HG03442 (cell line): ENCODE measurements at regions not wholly inside any gene's neighbourhood (a gene's known extent, or its start where the extent isn't known, plus 50 kb on each side); places are given as distances from the start of the nearest gene placed in this dataset.

Source experiments
- ATAC-seq: cut with Tn5 transposase; IDR thresholded peaks from one replicate; pipeline ENCODE4 v1.9.1; 2021; ENCODE audit warnings: mild to moderate bottlenecking, moderate library complexity; ENCODE audit not compliant: unreplicated experiment

DNA sequence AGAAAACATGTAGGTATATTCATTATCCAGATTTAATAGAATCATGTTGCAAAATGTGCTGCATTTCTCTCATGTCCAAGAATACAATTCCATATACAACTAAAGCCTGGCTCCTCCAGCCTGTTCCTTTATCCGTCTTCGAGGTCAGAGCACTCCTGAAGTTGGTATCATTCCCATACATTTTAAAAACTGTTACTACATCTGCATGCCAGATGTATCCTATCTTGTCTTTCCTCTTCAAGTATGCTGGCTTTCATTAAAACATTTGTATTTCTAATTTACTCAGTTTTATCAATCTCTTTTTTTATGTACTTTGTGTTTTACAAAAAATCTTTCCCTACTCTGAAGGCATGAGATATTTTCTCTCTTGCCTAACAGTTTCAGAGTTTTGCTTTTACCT, 536.6 kb upstream of the USP24 start:
- ATAC-seq, result no peak

DNA sequence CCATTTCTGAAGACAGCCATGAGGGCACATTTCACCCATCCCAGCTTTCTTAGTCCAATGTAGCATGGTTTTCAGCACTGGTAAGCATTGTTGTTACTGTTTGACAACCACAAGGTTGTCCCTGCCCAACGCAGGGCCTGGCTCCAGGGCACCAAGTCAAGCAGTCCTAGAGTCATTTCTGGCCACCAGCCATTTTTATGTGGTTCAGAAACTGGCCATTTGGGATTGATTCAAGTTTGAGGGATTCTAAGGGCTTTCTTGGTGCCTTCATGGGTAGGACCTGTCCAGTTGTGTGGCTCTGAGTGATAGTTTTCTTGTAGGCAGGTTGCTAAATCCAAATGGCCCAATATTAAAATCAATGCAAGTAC, 535.4 kb upstream of the USP24 start:
- ATAC-seq, result no peak

DNA sequence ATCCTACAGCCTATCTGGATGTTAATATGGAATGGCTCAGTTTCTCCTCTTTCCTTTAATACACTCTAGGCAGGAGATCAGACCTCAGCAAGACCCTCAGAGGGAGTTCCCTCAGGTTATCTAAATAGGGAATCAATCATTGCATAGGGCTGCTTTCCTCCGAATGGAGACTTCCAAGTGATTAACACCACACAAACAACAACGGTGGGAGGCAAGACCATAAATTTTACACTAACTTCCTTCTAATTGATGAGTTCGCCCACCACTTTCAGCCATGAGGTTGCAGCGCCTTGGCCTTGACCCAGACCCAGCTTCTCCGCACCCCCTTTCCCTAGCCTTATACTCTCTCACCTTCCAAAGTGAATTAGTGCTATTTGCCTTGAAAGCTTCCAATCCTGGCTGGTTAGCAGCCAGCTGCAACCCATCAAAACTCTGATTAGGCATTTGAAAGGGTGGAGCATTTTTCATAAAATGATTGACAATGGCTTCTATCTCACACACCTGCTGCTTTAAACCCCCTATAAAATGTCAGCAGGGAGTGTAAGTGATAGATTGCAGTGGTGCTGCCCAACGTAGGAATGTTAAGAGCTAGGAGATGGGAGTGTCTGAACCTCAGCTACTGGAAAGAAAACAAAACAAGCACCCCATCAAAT, 534.9 kb upstream of the USP24 start:
- no peak for ATAC-seq

DNA sequence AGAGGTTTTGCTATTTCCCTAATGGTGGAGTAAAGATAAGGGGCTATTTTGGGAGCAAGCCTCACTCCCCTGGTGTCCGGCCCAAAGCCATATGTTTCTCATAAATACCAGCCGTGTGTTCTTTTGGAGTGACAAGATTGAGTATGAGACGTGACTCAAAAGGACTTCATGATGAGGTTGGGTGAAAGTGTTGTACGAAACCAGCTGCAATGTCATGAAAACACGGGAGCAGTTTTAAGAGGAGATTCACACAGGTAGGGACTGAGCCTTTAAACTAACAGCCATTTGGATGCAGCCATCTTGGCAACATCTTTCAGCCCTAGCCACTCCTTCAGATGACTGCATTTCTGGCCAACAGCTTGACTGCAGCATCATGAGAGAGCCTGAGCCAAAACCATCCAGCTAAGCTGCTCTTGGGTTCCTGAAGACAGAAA, 532.3 kb upstream of the USP24 start:
- no peak for ATAC-seq

DNA sequence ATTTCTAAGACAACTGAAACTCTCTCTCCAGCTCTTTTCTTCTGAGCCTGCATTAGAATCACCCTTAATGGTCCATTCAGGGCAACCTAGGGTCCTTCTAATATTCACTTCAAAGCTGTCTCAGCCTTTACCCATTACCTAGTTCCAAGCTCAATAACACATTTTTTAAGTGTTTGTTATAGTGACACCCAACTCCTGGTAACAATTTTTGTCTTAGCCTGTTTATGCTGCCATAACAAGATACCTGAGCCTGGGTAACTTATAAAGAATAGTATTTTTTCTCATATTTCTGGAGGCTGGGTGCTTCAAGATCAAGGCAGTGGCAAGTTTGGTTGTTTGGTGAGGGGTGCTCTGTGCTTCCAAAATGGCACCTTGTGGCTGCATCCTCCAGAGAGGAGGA, 531.5 kb upstream of the USP24 start:
- ATAC-seq, result no peak

DNA sequence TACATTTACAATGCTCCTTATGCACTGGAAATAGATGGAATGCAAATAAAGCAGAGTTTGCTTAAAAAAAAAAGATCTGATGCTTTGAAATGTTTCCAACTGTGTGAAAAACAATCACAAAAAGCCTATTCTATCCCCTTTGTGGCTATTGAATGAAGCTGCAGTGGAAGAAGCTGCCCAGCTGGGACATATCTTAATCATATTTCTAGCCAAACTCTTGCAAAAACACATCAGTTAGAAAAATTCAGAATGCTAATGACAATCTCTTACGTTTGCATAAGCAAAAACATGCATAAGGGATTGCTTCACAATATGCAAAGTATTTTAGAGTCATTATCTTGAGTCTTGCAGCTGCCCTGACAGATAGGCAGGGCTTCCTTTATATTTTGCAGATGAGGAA, 526.4 kb upstream of the USP24 start:
- no peak for ATAC-seq

DNA sequence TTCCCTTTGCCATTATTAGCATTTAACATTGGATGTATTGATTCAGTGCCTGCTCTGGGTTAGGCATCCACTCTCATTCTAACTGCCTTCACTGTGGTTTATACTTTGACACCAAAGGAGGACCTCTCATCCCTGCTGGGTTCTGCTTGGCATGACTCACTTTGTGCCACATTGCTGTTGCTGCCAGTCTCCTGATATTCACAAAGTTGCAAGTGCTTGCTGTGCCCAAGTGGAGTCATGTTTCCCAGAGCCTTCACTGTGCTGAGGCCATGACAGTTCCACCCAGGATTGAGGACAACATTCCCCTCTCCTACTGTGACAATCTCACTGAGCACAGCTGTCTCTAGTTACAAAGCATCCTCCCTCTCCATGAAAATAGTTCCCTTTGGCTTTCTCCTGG, 519.9 kb upstream of the USP24 start:
- no peak for ATAC-seq

DNA sequence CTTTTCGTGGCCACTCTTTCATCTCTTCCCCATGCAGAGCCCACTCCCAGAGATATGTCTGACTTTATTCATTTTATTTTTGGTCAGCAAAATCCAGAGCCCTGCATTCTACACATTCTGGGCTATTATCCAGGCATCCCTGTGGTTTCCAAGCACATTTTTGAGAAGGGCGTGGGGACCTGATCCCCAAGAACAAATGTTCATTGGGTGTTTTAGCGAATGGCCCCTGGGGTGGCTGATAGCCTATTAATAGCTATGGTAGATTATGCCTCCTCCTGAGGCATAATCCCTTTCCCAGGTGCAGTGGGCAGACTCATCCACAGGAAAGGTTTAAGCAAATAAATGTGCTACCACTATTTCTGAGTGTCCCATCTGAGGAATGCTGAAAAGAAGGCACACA, 511.8 kb upstream of the USP24 start:
- no peak for ATAC-seq

DNA sequence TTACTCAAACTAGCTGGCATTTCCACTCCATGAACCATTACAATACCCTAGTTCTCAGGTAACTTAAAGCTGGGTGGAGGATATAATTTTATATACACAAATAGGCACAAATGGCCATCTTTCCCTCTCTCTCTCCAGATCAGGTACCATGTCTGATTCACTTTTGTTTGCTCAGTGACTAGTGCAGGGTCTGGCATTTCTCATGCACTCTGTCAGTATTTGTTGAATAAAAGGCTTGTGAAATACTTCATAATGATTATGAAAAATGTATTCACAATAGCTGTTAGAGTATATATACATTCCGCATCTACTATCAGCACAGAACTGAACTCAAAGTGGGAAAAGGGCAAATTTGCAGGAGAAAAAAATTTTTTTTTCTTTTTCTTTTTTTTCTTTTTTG, 510.2 kb upstream of the USP24 start:
- no peak for ATAC-seq

DNA sequence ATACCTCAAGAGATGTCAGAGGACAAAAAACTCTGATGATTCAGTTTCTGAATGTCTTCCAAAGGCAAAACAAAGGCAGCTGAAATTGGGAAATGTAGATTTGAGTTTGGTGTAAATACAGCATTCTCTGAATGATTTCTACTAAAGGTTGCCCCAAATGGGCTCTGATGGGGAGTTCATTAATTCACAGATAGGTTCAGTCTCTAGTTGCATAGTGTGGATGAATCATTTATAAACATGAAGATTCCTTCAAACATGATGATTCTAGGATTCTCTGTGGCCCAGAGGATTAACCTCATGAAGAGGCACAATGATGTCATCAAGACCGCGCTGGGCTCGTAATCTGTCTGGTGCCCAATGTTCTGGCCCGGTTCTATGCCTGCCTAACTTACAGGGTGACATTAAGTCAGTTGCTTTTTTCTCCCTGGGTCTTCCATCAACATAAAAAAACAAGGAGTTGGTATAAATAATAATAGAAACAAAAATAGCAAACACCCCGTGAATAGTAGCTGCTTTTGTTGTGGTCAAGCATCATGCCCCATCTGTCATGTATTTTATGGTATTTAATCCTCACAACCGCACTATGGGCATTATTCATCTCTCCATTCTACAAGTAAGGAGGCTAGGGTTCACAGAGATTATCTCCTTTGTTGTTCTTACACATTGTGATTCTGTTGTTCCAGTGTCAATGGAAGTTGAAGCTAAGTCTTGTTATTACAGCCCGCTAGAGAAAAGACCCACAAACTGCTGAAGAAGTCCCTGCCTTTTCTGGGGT, 509.6 kb upstream of the USP24 start:
- no peak for ATAC-seq

DNA sequence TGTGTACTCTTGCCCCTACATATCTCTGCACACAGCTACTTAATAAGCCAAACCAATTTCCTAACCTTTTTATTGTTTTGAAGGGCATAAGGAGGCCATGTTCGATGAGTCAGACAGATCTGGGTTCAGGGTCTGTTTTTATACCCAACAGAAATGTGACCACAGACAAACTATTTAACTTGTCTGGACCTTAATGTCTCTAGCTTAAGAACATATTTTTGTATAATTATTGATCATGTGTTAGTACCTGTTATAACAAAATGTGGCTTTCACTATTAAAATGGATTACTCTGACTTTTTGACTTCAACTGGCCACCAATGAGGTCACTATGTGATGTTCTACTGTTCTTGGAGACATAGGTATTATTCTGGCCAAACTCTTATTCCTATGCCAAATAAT, 507.8 kb upstream of the USP24 start:
- no peak for ATAC-seq

DNA sequence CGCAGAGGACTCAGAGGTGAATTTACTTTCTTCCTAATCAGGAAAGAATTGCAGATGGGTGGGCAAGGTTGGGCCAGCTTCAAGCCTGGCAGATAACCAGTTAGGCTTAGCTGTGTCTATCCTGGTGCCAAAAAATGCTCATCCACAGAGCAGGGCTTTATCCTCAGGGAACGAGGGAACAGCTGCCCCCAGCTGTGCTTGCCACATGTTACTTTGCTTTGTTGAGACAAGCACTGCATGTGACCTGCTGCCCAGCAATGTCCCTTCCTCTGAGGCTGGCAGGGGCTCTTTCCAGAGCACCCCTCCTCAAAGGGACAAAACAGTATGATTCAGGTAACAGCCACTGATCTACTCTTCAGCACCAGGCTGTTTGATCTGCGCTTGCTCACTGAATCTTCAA, 505.1 kb upstream of the USP24 start:
- ATAC-seq, result no peak

DNA sequence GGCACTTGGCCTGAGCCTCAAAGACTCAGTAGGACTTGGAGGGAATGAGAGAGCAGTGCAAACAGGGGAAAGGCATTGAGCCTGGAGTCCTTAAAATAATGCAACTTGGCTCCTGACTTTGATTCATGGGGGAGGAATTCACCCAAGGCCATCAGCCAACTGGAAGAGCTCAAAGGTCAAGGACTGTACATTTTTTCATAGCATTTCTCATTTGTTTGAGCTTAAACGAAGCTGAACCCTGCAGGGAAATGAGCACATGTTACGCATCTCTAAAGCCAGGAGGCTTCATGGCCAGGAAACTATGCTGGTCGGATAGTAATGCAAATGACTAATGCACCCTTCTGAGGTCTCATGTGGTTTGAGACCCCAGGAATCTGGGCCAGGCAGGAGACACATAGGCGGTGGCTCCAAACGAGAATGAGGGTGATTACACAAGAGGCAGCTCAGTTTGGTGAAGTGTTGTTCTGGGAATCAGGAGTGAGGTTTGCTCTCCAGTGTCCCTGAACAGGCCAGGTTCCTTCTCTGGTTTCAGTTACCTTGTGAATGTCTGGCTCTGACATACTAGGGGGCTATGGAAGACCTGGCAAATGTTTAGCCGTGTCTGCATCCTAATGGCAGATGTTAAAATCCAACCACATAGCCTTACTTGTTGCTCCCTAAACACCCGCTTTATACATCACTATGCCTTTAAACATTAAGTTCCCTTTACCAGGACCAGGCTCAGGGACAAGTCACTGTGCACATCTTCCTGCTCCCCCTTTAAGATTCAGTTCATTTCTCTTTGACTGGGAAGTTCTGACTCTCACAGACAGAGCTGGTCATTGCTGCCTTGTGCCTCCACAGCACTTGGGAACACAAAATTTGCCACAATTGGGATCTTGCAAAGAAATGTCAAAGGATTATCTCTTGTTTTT, 503.9 kb upstream of the USP24 start:
- no peak for ATAC-seq

DNA sequence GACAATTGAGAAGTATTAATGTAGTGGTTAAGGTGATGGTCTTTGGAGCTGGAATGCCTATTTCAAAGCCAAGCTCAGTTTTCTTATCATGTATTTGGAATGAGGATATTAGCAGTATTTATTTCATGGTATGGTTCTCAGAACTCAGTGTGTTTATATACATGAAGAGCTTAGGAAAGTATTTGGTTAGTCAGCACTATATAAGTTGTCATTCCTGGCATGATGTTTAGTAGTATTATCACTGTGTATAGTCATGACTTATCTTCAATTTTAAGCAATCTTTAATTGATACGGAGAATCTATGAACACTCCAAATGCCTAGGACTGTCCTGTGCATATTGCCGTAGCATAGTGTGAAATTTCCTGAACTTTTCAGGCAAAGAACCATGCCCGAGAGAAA, 501.9 kb upstream of the USP24 start:
- no peak for ATAC-seq

DNA sequence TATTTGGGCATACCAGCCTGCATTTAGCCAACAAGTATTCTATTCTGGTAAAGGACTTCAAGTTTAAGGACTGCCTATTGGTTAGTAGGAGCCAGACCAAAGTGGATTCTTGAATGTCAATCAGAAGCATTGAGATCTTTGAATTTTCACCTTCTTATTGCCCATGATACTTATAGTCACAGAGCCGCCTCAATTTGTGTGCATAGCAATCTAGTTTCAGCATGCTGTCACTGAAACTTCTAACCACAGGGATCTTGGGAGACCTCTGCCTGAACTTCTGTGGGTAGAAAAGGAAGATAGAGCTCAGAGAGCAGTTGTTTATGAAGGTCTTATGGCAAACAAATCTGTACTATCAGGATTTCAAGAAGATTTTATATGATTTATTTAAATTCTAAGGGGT, 501.4 kb upstream of the USP24 start:
- ATAC-seq, result no peak

DNA sequence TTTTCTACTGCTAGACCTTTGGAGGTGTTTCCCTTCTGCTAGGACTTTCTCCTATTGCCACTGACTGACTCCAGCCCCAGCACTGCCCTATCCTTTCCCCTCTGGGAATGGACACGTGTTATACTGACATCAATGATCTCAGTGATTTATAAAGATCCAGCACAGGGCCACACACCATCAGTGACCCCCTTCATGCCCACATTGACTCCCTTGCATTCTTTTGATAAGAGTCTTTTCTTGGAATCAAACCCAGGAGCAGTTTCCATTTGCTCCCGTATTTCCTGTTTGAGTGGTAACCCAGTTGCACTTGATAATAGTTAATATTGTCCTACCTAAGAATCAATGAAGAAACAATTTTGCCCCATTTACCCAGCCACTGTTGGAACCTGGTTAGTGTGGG, 501.0 kb upstream of the USP24 start:
- no peak for ATAC-seq

DNA sequence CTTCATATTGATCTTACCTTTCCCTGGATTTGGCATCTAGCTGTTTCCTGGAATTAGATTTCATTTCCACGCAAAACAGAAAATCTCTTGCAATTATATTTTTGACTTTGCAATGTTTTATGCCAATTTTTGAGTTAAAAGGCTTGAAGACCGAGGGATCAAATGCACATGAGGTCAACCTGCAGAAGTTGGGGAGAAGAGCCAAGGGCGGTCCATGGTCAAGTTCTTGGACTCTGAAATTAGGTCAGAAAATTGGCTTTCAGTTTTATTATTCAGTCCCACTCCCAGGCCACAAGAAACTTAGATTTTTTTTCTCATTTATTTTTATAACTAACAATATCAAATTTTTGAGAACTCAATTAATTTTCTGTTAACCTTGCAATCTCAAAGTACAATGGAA, 499.1 kb upstream of the USP24 start:
- ATAC-seq, result no peak

DNA sequence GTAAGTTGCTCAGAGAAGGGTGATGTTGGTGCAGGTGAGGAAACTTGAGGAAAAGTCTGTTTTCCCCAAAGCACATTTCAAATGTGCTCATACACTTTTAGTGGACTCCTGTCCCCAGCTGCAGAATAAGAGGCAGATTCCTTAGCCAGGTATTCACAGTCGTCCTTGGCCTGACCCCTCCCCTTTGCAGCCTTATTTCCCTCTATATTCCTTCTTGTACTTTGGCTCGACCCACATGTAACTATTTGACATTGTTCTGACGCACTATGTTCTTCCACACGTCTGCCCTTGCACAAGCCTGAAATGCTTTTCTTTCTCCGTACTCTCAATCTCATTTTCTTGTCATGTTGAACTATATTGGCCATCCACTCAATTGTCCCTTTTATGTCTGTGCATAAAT, 498.4 kb upstream of the USP24 start:
- no peak for ATAC-seq

DNA sequence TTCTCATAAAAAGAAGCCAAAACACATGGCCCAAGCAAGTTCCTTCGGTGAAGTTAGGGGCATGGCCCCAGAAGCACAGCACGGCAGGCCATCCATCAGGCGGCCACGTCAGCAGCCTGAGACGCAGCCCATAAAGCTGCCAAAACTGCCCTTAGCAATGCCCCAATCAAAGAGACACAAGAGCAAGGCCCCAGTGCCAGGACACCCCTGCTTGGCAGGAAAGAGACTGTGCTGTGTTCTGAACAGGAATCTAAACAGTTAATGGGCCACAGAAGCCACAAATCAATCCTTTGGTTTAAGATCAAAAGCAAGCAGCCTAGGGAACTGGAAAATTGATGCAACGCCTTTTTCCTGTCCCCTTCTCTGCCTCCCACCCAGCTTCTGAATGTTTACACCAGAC, 497.0 kb upstream of the USP24 start:
- ATAC-seq, result no peak

DNA sequence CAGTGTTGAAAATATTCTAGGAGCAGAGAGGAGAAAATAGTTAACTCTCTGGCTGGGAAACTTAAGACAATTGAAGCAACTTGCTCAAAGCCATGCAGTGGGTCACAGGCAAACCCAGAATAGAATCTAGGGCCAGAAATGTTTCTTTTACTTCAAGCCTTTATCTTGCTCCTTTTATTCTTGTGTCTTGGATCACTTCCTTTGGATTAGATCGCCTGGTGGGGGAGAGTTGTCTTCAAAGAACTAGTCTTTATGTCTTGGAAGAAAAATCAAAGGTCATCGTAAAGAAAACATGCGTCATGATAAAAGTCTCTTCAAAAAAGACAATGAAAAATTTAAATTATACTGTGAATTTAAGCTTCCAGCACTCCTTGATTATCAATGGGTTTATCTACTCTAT, 493.6 kb upstream of the USP24 start:
- no peak for ATAC-seq

DNA sequence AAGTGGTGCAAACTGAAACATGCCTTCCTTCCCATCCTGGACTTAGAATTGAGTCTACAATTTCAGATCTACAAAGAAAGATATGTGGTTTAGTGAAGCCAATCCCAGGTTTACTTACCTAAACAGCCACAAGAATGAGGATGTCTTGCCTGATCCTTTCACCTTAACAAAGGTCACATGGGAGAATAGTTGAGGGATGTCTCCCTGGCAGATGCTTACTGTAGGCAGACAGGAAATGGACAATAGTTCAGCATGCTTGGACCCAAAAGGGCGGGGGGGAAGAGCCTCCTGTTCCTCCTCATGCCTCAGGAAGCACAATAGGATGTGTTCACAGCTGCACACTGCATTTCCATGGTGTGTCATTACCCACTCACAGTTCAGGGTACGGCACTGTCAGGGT, 492.7 kb upstream of the USP24 start:
- ATAC-seq, result no peak

DNA sequence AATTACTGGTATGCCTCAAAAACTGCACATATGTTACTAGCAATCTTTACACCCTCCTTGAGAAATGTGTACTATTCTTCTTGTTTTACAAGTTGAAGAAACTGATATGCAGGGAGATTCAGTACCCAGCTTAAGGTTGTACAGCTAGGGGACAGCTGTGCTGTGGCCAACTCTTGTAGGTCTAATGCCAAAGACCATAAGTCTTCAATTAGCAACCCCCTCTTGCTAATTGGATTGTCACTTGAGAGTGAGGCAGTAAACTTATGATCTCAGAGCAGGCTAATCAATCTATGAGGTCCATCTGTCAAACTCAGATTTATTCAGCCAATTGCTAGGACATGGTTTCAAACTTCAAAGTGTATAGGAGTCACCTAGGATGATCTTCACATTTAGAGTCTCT, 492.0 kb upstream of the USP24 start:
- no peak for ATAC-seq
